ENCODE measurements at regions not wholly inside any gene's neighbourhood (a gene's known extent, or its start where the extent isn't known, plus 50 kb on each side); places are given as distances from the start of the nearest gene placed in this dataset.

DNA sequence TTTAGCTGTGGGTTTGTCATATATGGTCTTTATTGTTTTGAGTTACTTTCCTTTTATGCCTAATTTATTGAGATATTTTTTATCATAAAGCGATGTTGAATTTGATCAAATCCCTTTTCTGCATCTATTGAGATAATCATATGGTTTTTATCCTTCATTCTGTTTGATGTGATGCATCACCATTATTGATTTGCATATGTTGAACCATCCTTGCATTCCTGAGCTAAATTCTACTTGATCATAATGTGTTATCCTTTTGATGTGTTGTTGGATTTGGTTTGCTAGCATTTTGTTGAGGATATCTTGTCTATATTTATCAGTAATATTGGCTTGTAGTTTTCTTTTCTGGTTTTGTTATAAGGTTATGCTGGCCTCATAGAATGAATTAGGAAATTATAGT, 308.5 kb downstream of the ADCYAP1 start:
- TF ChIP-seq, protein P1, sequence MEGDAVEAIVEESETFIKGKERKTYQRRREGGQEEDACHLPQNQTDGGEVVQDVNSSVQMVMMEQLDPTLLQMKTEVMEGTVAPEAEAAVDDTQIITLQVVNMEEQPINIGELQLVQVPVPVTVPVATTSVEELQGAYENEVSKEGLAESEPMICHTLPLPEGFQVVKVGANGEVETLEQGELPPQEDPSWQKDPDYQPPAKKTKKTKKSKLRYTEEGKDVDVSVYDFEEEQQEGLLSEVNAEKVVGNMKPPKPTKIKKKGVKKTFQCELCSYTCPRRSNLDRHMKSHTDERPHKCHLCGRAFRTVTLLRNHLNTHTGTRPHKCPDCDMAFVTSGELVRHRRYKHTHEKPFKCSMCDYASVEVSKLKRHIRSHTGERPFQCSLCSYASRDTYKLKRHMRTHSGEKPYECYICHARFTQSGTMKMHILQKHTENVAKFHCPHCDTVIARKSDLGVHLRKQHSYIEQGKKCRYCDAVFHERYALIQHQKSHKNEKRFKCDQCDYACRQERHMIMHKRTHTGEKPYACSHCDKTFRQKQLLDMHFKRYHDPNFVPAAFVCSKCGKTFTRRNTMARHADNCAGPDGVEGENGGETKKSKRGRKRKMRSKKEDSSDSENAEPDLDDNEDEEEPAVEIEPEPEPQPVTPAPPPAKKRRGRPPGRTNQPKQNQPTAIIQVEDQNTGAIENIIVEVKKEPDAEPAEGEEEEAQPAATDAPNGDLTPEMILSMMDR (IDR thresholded peaks at IDR 0.05) = no peak
- Histone ChIP-seq H3K36me3 (no peaks in the 10 kb centered on the region), H3K4me3 (no peak overlapping the region), H3K27ac (no peak overlapping the region), H3K9me3 (peaks cover 0 to 16% of the 10 kb centered on the region in 2 donors), H3K4me1 (no peaks in the 10 kb centered on the region), H3K27me3 (no peaks in the 10 kb centered on the region)
- no peak for DNase-seq (ENCODE audit: low spot score)

GRCh38 chr18:1222880-1223279, 318.2 kb downstream of the ADCYAP1 start:
- Histone ChIP-seq H3K4me1 (no peaks in the 10 kb centered on the region), H3K9me3 (no peaks in the 10 kb centered on the region), H3K4me3 (no peak overlapping the region), H3K27me3 (no peaks in the 10 kb centered on the region), H3K27ac (no peak overlapping the region), H3K36me3 (no peaks in the 10 kb centered on the region)
- TF ChIP-seq, protein P1 (IDR thresholded peaks at IDR 0.05) = no peak
- no peak for DNase-seq (ENCODE audit: low spot score)

DNA sequence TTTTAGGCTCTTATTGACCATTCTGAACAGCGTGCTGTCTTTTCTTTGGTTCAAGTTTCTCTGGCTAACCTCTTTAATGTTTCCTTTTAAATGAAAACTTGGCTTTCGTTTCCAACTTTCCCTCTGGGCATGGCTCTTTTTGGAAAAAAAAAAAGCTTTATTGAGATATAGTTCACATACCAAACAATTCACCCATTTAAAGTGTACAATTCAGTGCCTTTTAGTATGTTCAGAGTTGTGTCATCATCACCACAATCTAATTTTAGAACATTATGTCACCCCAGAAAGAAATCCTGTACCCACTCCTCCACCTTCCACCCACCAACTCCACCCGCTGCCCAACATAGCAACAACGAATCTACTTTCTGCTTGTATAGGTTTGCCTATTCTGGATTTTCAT, 322.4 kb downstream of the ADCYAP1 start:
- H3K4me1 ChIP-seq = no peaks in the 10 kb centered on the region
- peaks cover 0 to 13% of the 10 kb centered on the region in 2 donors for H3K9me3 ChIP-seq
- H3K36me3 ChIP-seq = no peaks in the 10 kb centered on the region
- no peaks in the 10 kb centered on the region for H3K27me3 ChIP-seq
- no peak overlapping the region for H3K27ac ChIP-seq
- no peak for DNase-seq (ENCODE audit: low spot score)
- TF ChIP-seq, protein P1 (IDR thresholded peaks at IDR 0.05) = no peak
- no peak overlapping the region for H3K4me3 ChIP-seq

GRCh38 chr18:1229634-1230033, 325.0 kb downstream of the ADCYAP1 start:
- H3K27ac ChIP-seq = no peak overlapping the region
- TF ChIP-seq, protein P1 (IDR thresholded peaks at IDR 0.05) = no peak
- H3K4me1 ChIP-seq = no peaks in the 10 kb centered on the region
- H3K27me3 ChIP-seq = no peaks in the 10 kb centered on the region
- H3K9me3 ChIP-seq = peaks cover 5 to 37% of the 10 kb centered on the region in 2 donors
- H3K36me3 ChIP-seq = no peaks in the 10 kb centered on the region
- H3K4me3 ChIP-seq = no peak overlapping the region
- no peak for DNase-seq (ENCODE audit: low spot score)

DNA sequence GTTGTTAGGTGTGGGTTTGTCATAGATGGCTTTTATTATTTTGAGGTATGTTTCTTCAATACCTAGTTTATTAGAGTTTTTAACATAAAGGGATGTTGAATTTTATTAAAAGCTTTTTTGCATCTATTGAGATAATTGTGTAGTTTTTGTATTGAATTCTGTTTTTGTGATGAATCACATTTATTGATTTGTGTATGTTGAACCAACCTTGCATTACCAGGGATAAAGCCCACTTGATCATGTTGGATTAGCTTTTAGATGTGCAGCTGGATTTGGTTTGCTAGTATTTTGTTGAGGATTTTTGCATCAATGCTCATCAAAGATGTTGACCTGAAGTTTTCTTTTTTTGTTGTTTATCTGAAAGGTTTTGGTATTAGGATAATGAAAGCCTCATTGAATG, 328.2 kb downstream of the ADCYAP1 start:
- Histone ChIP-seq H3K27me3 (no peaks in the 10 kb centered on the region), H3K27ac (no peak overlapping the region), H3K9me3 (peaks cover 5 to 43% of the 10 kb centered on the region in 2 donors), H3K4me1 (no peaks in the 10 kb centered on the region), H3K36me3 (no peaks in the 10 kb centered on the region), H3K4me3 (no peak overlapping the region)
- no peak for DNase-seq (ENCODE audit: low spot score)
- TF ChIP-seq, protein P1 (IDR thresholded peaks at IDR 0.05) = no peak

DNA sequence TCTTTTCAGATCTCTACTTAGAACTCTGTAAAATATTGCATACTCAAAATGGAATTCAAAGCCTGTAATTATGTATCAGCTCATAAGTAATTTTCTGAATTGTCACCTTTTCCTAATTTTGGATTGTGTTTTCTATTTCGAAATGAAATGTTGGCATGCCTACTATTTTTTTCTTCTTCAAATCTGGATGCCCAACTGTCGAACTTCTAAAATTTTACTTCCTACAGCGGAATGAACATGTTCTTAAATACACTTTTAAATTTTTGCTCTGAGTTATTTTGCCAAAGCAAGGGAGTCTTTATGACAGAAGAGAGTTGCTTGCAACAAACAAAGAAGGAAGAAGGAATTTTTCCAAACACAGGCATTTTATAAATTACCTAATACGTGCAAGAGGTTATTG, 336.0 kb downstream of the ADCYAP1 start:
- H3K27ac ChIP-seq = no peak overlapping the region
- no peak for DNase-seq (ENCODE audit: low spot score)
- H3K27me3 ChIP-seq = no peaks in the 10 kb centered on the region
- no peak overlapping the region for H3K4me3 ChIP-seq
- no peaks in the 10 kb centered on the region for H3K9me3 ChIP-seq
- H3K4me1 ChIP-seq = no peaks in the 10 kb centered on the region
- H3K36me3 ChIP-seq = no peaks in the 10 kb centered on the region
- TF ChIP-seq, protein P1 (IDR thresholded peaks at IDR 0.05) = no peak
